PC-3 (cell line): ENCODE measurements at regions not wholly inside any gene's neighbourhood (a gene's known extent, or its start where the extent isn't known, plus 50 kb on each side); places are given as distances from the start of the nearest gene placed in this dataset.

Source experiments
- ATAC-seq: fragments of 200-7000 bp; cut with Tn5 transposase; 2 replicates; pipeline ENCODE4 v1.9.1; 2020; ENCODE audit warnings: mild to moderate bottlenecking, moderate library complexity
- BruUV-seq: library from RNA; stranded (reverse); fragments of 400-500 nt; replicated peaks from 2 replicates; lab custom pipeline; 2021; lab: Mats Ljungman, UMichigan
- CTCF ChIA-PET: fragments of 300-600 bp; sonication (Branson Sonifier 250); formaldehyde crosslinking; loops from one replicate; lab custom pipeline; 2022; ENCODE audit warnings: antibody characterized with exemption; lab: Charles Lee
- POLR2A ChIA-PET: fragments of 300-600 bp; sonication (Branson Sonifier 250); formaldehyde crosslinking; loops from one replicate; lab custom pipeline; 2022; ENCODE audit warnings: antibody characterized with exemption; ENCODE audit not compliant: unreplicated experiment; lab: Charles Lee
- DNase-seq: peaks from one replicate; pipeline ENCODE4 v3.0.0-alpha.2; 2015
- H2AFZ ChIP-seq: fragments of 300-600 bp; sonication (generic); 2 replicates; pipeline ENCODE4 v1.6.0; 2016; ENCODE audit warnings: antibody characterized with exemption, low read length
- H3F3A ChIP-seq: fragments of 300-600 bp; sonication (generic); one replicate; pipeline ENCODE4 v1.6.0; 2017; ENCODE audit warnings: antibody characterized with exemption, low read length, control low read depth, mild to moderate bottlenecking; ENCODE audit not compliant: unreplicated experiment
- H3K27ac ChIP-seq: fragments of 300-600 bp; sonication (generic); 2 replicates; pipeline ENCODE4 v1.5.1; 2016; ENCODE audit warnings: mild to moderate bottlenecking, low read length
- H3K27me3 ChIP-seq: fragments of 300-600 bp; sonication (generic); 2 replicates; pipeline ENCODE4 v1.6.1; 2016; ENCODE audit warnings: low read length, mixed read lengths
- H3K36me3 ChIP-seq: fragments of 300-600 bp; sonication (generic); 2 replicates; pipeline ENCODE4 v1.6.1; 2016; ENCODE audit warnings: low read depth, mixed run types, low read length, mixed read lengths
- H3K4me1 ChIP-seq: fragments of 300-600 bp; sonication (generic); 2 replicates; pipeline ENCODE4 v1.5.1; 2016; ENCODE audit warnings: low read length; ENCODE audit not compliant: insufficient read depth
- H3K4me2 ChIP-seq: fragments of 300-600 bp; sonication (generic); 2 replicates; pipeline ENCODE4 v1.6.0; 2016; ENCODE audit warnings: low read length
- H3K4me3 ChIP-seq: fragments of 300-600 bp; sonication (generic); 2 replicates; pipeline ENCODE4 v1.5.1; 2016; ENCODE audit warnings: mild to moderate bottlenecking, low read length, mixed read lengths
- H3K79me2 ChIP-seq: fragments of 300-600 bp; sonication (generic); 2 replicates; pipeline ENCODE4 v1.6.1; 2017; ENCODE audit warnings: low read length, mixed read lengths
- H3K9ac ChIP-seq: fragments of 300-600 bp; sonication (generic); 2 replicates; pipeline ENCODE4 v1.6.0; 2016; ENCODE audit warnings: mild to moderate bottlenecking, low read length
- H3K9me2 ChIP-seq: fragments of 300-600 bp; sonication (generic); replicated peaks from 2 replicates; pipeline ENCODE4 v1.6.1; 2016; ENCODE audit warnings: mixed run types, low read length, mixed read lengths
- H3K9me3 ChIP-seq: fragments of 300-600 bp; sonication (generic); 2 replicates; pipeline ENCODE4 v1.6.1; 2016; ENCODE audit warnings: low read length, mixed read lengths
- H4K20me1 ChIP-seq: fragments of 300-600 bp; sonication (generic); 2 replicates; pipeline ENCODE4 v1.6.1; 2016; ENCODE audit warnings: low read length, mixed read lengths
- CTCF ChIP-seq: fragments of 300-600 bp; sonication (generic); conservative IDR thresholded peaks from 2 replicates; pipeline ENCODE4 v1.5.1; 2017; ENCODE audit warnings: antibody characterized with exemption, low read depth, mild to moderate bottlenecking, low read length
- EZH2 ChIP-seq: fragments of 300-600 bp; sonication (generic); IDR thresholded peaks from one replicate; pipeline ENCODE4 v1.6.1; 2017; ENCODE audit warnings: antibody characterized with exemption, mild to moderate bottlenecking, low read length; ENCODE audit not compliant: unreplicated experiment
- EZH2phosphoT487 ChIP-seq: fragments of 300-600 bp; sonication (generic); IDR thresholded peaks from 2 replicates; pipeline ENCODE4 v1.6.1; 2018; ENCODE audit warnings: mild to moderate bottlenecking, antibody characterized with exemption, low read length, borderline replicate concordance
- intact Hi-C: fragments of 100-400 bp; cut with micrococcal nuclease; formaldehyde crosslinking; loops from 2 replicates; pipeline ENCODE4 v1.9.0; 2023

- BruUV-seq, result no TSS peak
- ChIA-PET POLR2A (no interaction called here), CTCF (no interaction called here)
- Histone ChIP-seq H3K9me2 (no peaks in the 10 kb centered on the region), H3K4me2 (no peak overlapping the region), H3K36me3 (no peaks in the 10 kb centered on the region), H3K4me1 (no peaks in the 10 kb centered on the region), H3K9ac (no peak overlapping the region), H3K79me2 (no peaks in the 10 kb centered on the region), H3K27me3 (no peaks in the 10 kb centered on the region), H3K9me3 (no peaks in the 10 kb centered on the region), H3K4me3 (no peak overlapping the region), H3K27ac (no peak overlapping the region), H4K20me1 (no peaks in the 10 kb centered on the region), H2AFZ (no peak overlapping the region), H3F3A (no peaks in the 10 kb centered on the region)
- DNase-seq, result no peak
- intact Hi-C loops, result no loop called here
- TF ChIP-seq EZH2 (no peak), EZH2phosphoT487 (no peak), CTCF (no peak)
- ATAC-seq, result no peak
These were observed 1649.1 kb downstream of the LRRC4C start for GRCh38 chr11:39810358-39810757.

GRCh38 chr11:39809833-39810232 lies 1649.6 kb downstream of the LRRC4C start:
- DNase-seq, result no peak
- H2AFZ ChIP-seq, result no peak overlapping the region
- H3K27ac ChIP-seq, result no peak overlapping the region
- no peaks in the 10 kb centered on the region for H3K9me2 ChIP-seq
- H3K9ac ChIP-seq, result no peak overlapping the region
- H3K4me1 ChIP-seq, result no peaks in the 10 kb centered on the region
- ChIA-PET POLR2A (no interaction called here), CTCF (no interaction called here)
- H3K9me3 ChIP-seq, result no peaks in the 10 kb centered on the region
- H3F3A ChIP-seq, result no peaks in the 10 kb centered on the region
- BruUV-seq, result no TSS peak
- no peak for ATAC-seq
- intact Hi-C loops, result no loop called here
- TF ChIP-seq CTCF, result no peak
- no peak for TF ChIP-seq EZH2
- TF ChIP-seq EZH2phosphoT487, result no peak
- no peaks in the 10 kb centered on the region for H3K27me3 ChIP-seq
- H3K79me2 ChIP-seq, result no peaks in the 10 kb centered on the region
- H4K20me1 ChIP-seq, result no peaks in the 10 kb centered on the region
- no peak overlapping the region for H3K4me2 ChIP-seq
- no peak overlapping the region for H3K4me3 ChIP-seq
- H3K36me3 ChIP-seq, result no peaks in the 10 kb centered on the region

- Histone ChIP-seq H3K4me3 (no peak overlapping the region), H2AFZ (no peak overlapping the region), H3F3A (no peaks in the 10 kb centered on the region), H3K27ac (no peak overlapping the region), H4K20me1 (no peaks in the 10 kb centered on the region), H3K79me2 (no peaks in the 10 kb centered on the region), H3K4me1 (no peaks in the 10 kb centered on the region), H3K9me2 (no peaks in the 10 kb centered on the region), H3K27me3 (no peaks in the 10 kb centered on the region), H3K9me3 (no peaks in the 10 kb centered on the region), H3K36me3 (no peaks in the 10 kb centered on the region), H3K4me2 (no peak overlapping the region), H3K9ac (no peak overlapping the region)
- intact Hi-C loops, result no loop called here
- no peak for TF ChIP-seq EZH2
- TF ChIP-seq CTCF, result no peak
- TF ChIP-seq EZH2phosphoT487, result no peak
- ChIA-PET CTCF (no interaction called here), POLR2A (no interaction called here)
- ATAC-seq (no peak), DNase-seq (no peak)
- no TSS peak for BruUV-seq
These were observed 1651.5 kb downstream of the LRRC4C start for GRCh38 chr11:39807904-39808303.
